ENCODE measurements at regions not wholly inside any gene's neighbourhood (a gene's known extent, or its start where the extent isn't known, plus 50 kb on each side); places are given as distances from the start of the nearest gene placed in this dataset.

DNA sequence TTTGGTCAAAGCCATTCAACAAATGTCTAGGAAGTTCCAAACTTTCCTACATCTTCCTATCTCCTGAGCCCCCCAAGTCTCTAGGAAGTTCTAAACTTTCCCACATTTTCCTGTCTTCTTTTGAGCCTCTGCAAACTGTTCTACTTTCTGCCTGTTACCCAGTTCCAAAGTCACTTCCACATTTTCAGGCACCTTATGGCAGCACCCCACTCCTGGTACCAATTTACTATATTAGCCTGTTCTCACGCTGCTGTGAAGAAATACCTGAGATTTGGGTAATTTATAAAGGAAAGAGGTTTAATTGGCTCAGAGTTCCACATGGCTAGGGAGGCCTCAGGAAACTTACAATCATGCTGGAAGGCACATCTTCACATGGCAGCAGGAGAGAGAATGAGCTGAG, 869.2 kb downstream of the TDRD15 start:
- DNase-seq: no peak
- no peaks in the 10 kb centered on the region for H3K36me3 ChIP-seq (replicated peaks; ENCODE audit: control insufficient read depth, insufficient read depth, low read length)
- no peak overlapping the region for H3K4me3 ChIP-seq (ENCODE audit: insufficient read depth, low read depth, low read length)
- no peaks in the 10 kb centered on the region for H3K27me3 ChIP-seq (ENCODE audit: control insufficient read depth, insufficient read depth, low read length)

GRCh38 chr2:21996339-21996738, 872.6 kb downstream of the TDRD15 start:
- Histone ChIP-seq H3K36me3 (replicated peaks; ENCODE audit: control insufficient read depth, insufficient read depth, low read length) (no peaks in the 10 kb centered on the region), H3K27me3 (ENCODE audit: control insufficient read depth, insufficient read depth, low read length) (no peaks in the 10 kb centered on the region), H3K4me3 (ENCODE audit: insufficient read depth, low read depth, low read length) (no peak overlapping the region)
- DNase-seq: no peak

DNA sequence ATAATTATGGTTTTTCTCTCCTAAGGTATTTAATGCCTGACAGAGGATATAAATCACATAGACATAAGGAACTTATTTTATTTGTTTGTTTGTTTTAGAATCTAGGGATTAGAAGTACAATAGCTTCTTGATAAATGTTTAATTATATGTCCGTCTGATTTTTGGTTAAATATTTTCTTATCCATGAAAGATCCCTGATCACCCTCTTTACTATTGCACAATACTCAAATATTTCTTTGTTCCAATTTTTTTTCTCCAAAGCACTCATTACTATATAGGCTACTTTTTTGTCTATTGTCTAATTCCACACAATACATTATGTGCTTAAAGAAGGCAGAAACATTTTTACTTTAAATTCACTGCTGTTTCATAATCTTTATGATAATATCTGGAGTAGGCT, 875.8 kb downstream of the TDRD15 start:
- no peaks in the 10 kb centered on the region for H3K36me3 ChIP-seq (replicated peaks; ENCODE audit: control insufficient read depth, insufficient read depth, low read length)

GRCh38 chr2:22002066-22002465, 878.3 kb downstream of the TDRD15 start:
- Histone ChIP-seq H3K27me3 (ENCODE audit: control insufficient read depth, insufficient read depth, low read length) (no peaks in the 10 kb centered on the region), H3K36me3 (replicated peaks; ENCODE audit: control insufficient read depth, insufficient read depth, low read length) (no peaks in the 10 kb centered on the region), H3K4me3 (ENCODE audit: insufficient read depth, low read depth, low read length) (no peak overlapping the region)
- no peak for DNase-seq

More for the DNA sequence above, 875.8 kb downstream of the TDRD15 start:
- no peak for DNase-seq
- Histone ChIP-seq H3K27me3 (ENCODE audit: control insufficient read depth, insufficient read depth, low read length) (no peaks in the 10 kb centered on the region), H3K4me3 (ENCODE audit: insufficient read depth, low read depth, low read length) (no peak overlapping the region)

DNA sequence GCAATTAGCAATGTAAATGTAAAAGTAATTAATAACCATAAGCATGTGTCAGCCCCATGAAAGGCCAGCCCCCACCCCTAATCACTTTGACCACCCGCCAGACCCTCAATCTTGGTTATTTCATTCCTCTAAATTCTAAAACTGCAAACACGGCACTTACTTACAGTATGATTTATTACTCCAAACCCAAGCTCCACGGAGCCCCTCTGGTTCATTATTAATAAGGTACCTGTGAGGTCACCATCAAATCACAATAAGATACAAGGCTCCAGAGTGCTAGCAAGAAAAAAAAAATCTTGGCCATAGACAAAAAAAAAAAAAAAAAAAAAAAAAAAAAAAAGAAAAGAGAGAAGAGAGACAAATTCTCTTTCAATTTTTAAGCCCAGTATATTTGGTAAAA, 879.5 kb downstream of the TDRD15 start:
- H3K4me3 ChIP-seq (ENCODE audit: insufficient read depth, low read depth, low read length): no peak overlapping the region
- H3K36me3 ChIP-seq (replicated peaks; ENCODE audit: control insufficient read depth, insufficient read depth, low read length): no peaks in the 10 kb centered on the region
- DNase-seq: no peak
- no peaks in the 10 kb centered on the region for H3K27me3 ChIP-seq (ENCODE audit: control insufficient read depth, insufficient read depth, low read length)

DNA sequence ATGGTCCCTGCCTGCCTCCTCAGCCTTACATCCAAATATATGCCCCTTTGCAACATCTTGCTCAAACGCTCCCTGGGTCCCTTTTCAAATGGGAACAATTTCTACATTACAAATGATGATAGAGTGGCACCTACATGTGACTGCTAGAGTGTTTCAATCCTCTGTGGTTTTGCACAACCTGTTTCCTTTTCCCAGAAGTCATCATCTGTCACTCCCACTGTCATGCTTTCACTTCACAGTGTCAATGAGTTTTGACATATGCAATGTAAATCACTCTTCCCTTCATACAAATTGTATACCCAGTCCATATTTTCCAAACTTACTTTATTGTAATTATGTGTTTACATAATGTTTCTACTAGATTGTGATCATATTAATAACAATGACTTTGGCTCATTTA, 887.3 kb downstream of the TDRD15 start:
- Histone ChIP-seq H3K27me3 (ENCODE audit: control insufficient read depth, insufficient read depth, low read length) (no peaks in the 10 kb centered on the region), H3K4me3 (ENCODE audit: insufficient read depth, low read depth, low read length) (no peak overlapping the region), H3K36me3 (replicated peaks; ENCODE audit: control insufficient read depth, insufficient read depth, low read length) (no peaks in the 10 kb centered on the region)
- DNase-seq: no peak

DNA sequence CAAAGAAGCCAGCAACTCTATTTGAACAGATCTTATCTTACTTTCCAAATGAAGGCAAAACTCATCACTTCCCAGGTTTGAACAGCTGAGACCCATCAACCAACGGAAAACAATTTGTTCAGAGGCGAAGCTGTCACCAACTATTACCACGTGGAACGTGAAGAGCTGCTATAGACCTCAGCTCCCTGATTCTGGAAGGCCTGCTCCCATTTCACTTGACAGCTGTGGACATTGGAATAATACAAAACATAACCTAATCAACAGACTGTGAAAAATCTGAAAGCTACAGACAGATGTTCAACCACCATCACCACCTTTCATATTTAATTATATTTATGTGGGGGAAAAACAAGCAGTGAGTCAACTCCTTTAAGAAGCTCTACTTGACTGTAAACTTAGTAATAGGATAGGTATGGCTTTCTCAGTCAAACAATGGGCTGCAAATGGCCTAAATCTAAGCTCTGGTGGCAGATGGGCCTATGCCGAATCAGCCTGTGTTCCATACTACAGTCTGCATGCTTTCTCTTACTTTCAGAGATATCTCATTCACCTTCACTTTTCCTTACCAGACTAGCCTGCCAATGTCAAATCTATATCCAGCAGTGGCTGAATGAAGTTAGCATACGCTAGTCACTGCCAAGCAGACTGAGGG, 896.4 kb downstream of the TDRD15 start:
- Histone ChIP-seq H3K4me3 (ENCODE audit: insufficient read depth, low read depth, low read length) (no peak overlapping the region), H3K27me3 (ENCODE audit: control insufficient read depth, insufficient read depth, low read length) (no peaks in the 10 kb centered on the region), H3K36me3 (replicated peaks; ENCODE audit: control insufficient read depth, insufficient read depth, low read length) (no peaks in the 10 kb centered on the region)
- no peak for DNase-seq

DNA sequence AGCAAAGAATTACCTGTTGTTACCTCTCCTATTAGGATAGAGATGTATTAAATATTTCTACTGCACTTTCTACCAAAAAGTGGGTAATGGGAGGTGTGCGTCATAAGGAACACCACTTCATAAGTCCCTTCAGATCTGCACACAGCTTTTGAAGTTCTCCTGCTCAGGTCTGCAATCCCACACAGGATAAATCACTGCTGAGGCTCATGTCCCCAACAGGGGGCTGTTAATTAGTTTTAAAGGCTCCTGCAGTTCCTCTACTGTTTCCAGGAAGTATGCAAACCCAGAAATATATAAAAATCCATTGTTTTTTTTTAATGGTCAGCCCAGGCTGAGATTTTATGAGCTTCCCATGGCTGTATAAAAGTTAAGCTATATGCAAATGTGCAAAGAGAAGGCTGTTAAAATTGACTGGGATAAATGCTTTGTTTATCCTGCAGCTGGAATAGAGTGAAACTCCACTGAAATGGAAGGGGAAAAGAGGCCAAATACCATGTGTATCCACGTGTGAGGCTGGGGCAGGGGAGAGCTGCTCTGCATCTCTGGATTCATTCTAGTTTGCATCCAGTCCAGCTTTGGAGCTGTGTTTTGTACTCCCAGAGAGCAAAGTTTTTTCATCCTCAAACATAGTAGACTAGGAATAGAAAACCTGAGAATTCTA, 903.7 kb downstream of the TDRD15 start:
- no peaks in the 10 kb centered on the region for H3K36me3 ChIP-seq (replicated peaks; ENCODE audit: control insufficient read depth, insufficient read depth, low read length)
- DNase-seq: no peak
- no peak overlapping the region for H3K4me3 ChIP-seq (ENCODE audit: insufficient read depth, low read depth, low read length)
- no peaks in the 10 kb centered on the region for H3K27me3 ChIP-seq (ENCODE audit: control insufficient read depth, insufficient read depth, low read length)

- H3K4me3 ChIP-seq (ENCODE audit: insufficient read depth, low read depth, low read length): no peak overlapping the region
- H3K36me3 ChIP-seq (replicated peaks; ENCODE audit: control insufficient read depth, insufficient read depth, low read length): no peaks in the 10 kb centered on the region
- no peak for DNase-seq
- H3K27me3 ChIP-seq (ENCODE audit: control insufficient read depth, insufficient read depth, low read length): no peaks in the 10 kb centered on the region
Observed at GRCh38 chr2:22035361-22035830, 911.6 kb downstream of the TDRD15 start.

DNA sequence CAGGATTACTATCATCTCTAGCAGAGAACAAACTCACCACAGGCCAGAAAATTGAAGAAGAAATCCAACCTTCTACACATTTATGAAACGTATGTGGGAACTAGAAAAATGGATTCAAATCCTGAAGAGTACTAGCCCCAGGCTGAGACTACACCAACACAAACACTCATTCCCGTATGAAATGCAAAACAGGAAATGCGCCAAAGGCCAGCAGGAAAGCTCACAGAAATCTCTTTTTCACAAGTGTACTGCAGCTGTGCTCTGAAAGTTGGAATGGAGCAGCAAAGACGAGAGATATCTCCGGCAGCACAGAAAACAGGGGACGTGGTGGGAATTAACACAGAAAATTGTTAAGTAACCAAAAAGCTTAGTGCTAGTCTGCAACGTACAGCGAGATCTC, 913.5 kb downstream of the TDRD15 start:
- Histone ChIP-seq H3K27me3 (ENCODE audit: control insufficient read depth, insufficient read depth, low read length) (no peaks in the 10 kb centered on the region), H3K4me3 (ENCODE audit: insufficient read depth, low read depth, low read length) (no peak overlapping the region), H3K36me3 (replicated peaks; ENCODE audit: control insufficient read depth, insufficient read depth, low read length) (no peaks in the 10 kb centered on the region)
- no peak for DNase-seq

GRCh38 chr2:22043784-22044183, 920.0 kb downstream of the TDRD15 start:
- H3K4me3 ChIP-seq (ENCODE audit: insufficient read depth, low read depth, low read length): no peak overlapping the region
- H3K27me3 ChIP-seq (ENCODE audit: control insufficient read depth, insufficient read depth, low read length): no peaks in the 10 kb centered on the region
- no peaks in the 10 kb centered on the region for H3K36me3 ChIP-seq (replicated peaks; ENCODE audit: control insufficient read depth, insufficient read depth, low read length)
- no peak for DNase-seq

DNA sequence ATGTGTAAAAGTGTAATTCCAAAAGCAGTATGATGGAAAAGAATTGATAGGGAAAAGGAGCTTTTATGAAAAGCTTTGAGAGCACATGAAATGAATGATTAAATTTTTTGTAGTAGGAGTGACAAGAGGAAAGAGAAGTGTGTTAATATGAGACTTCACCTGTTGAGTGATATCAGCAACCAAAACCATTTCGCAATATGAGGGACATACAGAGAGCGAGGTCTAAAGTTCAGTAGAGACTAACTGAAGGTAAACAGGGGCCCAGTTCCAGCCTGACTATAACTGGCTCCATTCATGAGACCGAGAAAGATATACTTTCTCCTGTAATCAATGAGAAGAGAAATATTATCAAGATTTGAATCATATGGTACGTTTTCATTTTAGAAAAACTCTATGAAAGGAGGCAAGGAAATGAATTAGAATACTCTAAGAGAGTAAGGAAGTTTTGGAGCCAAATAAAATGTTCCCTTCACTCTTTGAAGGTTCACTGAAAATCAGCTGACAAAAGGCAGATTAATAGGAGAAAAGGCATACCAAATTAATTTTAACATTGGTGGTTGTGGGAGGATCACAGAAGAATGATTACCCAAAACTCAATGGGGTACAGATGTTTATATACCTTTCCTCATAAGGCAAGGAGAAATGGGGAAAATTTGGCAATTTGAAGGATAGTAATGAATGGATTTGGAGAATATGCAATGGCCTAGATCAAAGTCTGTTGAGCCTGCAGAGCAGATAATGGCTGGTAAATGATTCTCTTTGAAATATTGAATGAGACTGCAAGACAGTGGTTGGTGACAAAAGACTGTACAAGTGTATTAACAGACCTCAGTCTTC, 932.2 kb downstream of the TDRD15 start:
- Histone ChIP-seq H3K4me3 (ENCODE audit: insufficient read depth, low read depth, low read length) (no peak overlapping the region), H3K27me3 (ENCODE audit: control insufficient read depth, insufficient read depth, low read length) (no peaks in the 10 kb centered on the region), H3K36me3 (replicated peaks; ENCODE audit: control insufficient read depth, insufficient read depth, low read length) (no peaks in the 10 kb centered on the region)
- DNase-seq: no peak

GRCh38 chr2:22056621-22057132, 932.9 kb downstream of the TDRD15 start:
- no peak for DNase-seq
- Histone ChIP-seq H3K36me3 (replicated peaks; ENCODE audit: control insufficient read depth, insufficient read depth, low read length) (no peaks in the 10 kb centered on the region), H3K4me3 (ENCODE audit: insufficient read depth, low read depth, low read length) (no peak overlapping the region), H3K27me3 (ENCODE audit: control insufficient read depth, insufficient read depth, low read length) (no peaks in the 10 kb centered on the region)

- Histone ChIP-seq H3K4me3 (ENCODE audit: insufficient read depth, low read depth, low read length) (no peak overlapping the region), H3K27me3 (ENCODE audit: control insufficient read depth, insufficient read depth, low read length) (no peaks in the 10 kb centered on the region), H3K36me3 (replicated peaks; ENCODE audit: control insufficient read depth, insufficient read depth, low read length) (no peaks in the 10 kb centered on the region)
- no peak for DNase-seq
Observed at GRCh38 chr2:22062679-22063078, 938.9 kb downstream of the TDRD15 start.

DNA sequence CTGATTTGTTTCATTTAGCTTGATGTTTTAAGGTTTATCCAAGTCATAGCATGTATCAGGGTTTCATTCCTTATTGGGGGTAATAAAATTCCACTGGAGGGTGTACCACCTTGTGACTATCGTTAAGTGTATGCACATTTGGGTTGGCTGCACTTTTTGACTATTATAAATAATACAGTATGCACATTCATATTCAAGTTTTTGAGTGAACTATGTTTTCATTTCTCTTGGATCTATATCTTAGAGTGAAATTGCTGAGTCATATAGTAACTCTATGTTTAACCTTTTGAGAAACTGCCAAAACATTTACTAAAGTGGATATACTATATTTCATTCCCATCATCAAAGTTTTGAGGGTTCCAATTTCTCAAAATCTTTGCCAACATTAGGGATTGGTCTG, 952.7 kb downstream of the TDRD15 start:
- DNase-seq: no peak
- no peaks in the 10 kb centered on the region for H3K36me3 ChIP-seq (replicated peaks; ENCODE audit: control insufficient read depth, insufficient read depth, low read length)
- H3K4me3 ChIP-seq (ENCODE audit: insufficient read depth, low read depth, low read length): no peak overlapping the region
- no peaks in the 10 kb centered on the region for H3K27me3 ChIP-seq (ENCODE audit: control insufficient read depth, insufficient read depth, low read length)

Measured in H7 (cell line).